ENCODE measurements at regions not wholly inside any gene's neighbourhood (a gene's known extent, or its start where the extent isn't known, plus 50 kb on each side); places are given as distances from the start of the nearest gene placed in this dataset.

GRCh38 chr13:85278851-85279250 lies 520.4 kb downstream of the SLITRK6 start:
- DNase-seq = no peak

GRCh38 chr13:85277748-85278147 lies 521.5 kb downstream of the SLITRK6 start:
- no peak for DNase-seq

- DNase-seq = no peak
Observed at GRCh38 chr13:85266771-85267170, 532.4 kb downstream of the SLITRK6 start.

GRCh38 chr13:85266331-85266730 lies 532.9 kb downstream of the SLITRK6 start:
- DNase-seq = no peak

GRCh38 chr13:85265296-85265695 lies 533.9 kb downstream of the SLITRK6 start:
- DNase-seq = no peak

- no peak for DNase-seq
Observed at GRCh38 chr13:85262499-85262898, 536.7 kb downstream of the SLITRK6 start.

- DNase-seq = no peak
Observed at GRCh38 chr13:85261757-85262346, 537.4 kb downstream of the SLITRK6 start.

GRCh38 chr13:85260896-85261295 lies 538.3 kb downstream of the SLITRK6 start:
- no peak for DNase-seq

- no peak for DNase-seq
Observed at GRCh38 chr13:85255978-85256377, 543.2 kb downstream of the SLITRK6 start.

- no peak for DNase-seq
Observed at GRCh38 chr13:85254641-85255040, 544.6 kb downstream of the SLITRK6 start.

- DNase-seq = no peak
Observed at GRCh38 chr13:85249151-85249550, 550.1 kb downstream of the SLITRK6 start.

GRCh38 chr13:85247780-85248179 lies 551.4 kb downstream of the SLITRK6 start:
- no peak for DNase-seq

- DNase-seq = no peak
Observed at GRCh38 chr13:85243831-85244230, 555.4 kb downstream of the SLITRK6 start.

GRCh38 chr13:85241060-85241459 lies 558.2 kb downstream of the SLITRK6 start:
- DNase-seq = no peak

- DNase-seq = no peak
Observed at GRCh38 chr13:85236413-85236812, 562.8 kb downstream of the SLITRK6 start.

- no peak for DNase-seq
Observed at GRCh38 chr13:85230691-85231093, 568.5 kb downstream of the SLITRK6 start.

- no peak for DNase-seq
Observed at GRCh38 chr13:85228692-85229091, 570.5 kb downstream of the SLITRK6 start.

GRCh38 chr13:85223883-85224656 lies 575.1 kb downstream of the SLITRK6 start:
- no peak for DNase-seq

GRCh38 chr13:85216576-85216975 lies 582.6 kb downstream of the SLITRK6 start:
- DNase-seq = no peak

- DNase-seq = no peak
Observed at GRCh38 chr13:85212692-85213091, 586.5 kb downstream of the SLITRK6 start.

GRCh38 chr13:85204668-85205344 lies 594.4 kb downstream of the SLITRK6 start:
- DNase-seq = no peak

GRCh38 chr13:85197431-85197830 lies 601.8 kb downstream of the SLITRK6 start:
- no peak for DNase-seq

GRCh38 chr13:85194482-85194881 lies 604.7 kb downstream of the SLITRK6 start:
- DNase-seq = no peak

All from stimulated activated CD4-positive, alpha-beta T cell treated with anti-CD3 and anti-CD28 coated beads, Interleukin-15, amount 100 ng/mL, for 24 hours (primary cell).